ENCODE measurements at regions not wholly inside any gene's neighbourhood (a gene's known extent, or its start where the extent isn't known, plus 50 kb on each side); places are given as distances from the start of the nearest gene placed in this dataset.

DNA sequence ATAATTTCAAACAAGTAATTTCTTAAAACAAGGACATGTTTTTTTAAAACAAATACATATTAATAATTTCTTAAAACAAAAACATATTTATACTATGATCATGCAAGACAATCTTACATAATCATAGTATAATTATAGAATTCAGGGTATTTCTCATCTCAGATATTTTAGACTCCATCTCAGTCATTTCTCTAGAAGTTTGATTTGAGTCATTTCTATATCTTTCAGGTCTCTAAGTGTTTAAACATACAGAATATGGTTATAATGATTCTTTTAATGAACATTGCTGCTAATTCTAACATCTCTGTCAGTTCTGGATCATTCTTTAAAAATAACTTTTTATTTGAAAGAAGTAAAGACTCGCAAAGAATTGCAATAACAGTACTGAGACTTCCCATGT, 154.2 kb upstream of the KYNU start:
- intact Hi-C loops (cut with micrococcal nuclease), result no loop called here

GRCh38 chr2:142722569-142722968, 154.9 kb upstream of the KYNU start:
- Mint-ChIP-seq H3K4me1 (peaks cover 6% of the 10 kb centered on the region), H3K27me3 (no peaks in the 10 kb centered on the region), H3K27ac (no peak overlapping the region), H3K9me3 (ENCODE audit: insufficient read depth) (no peaks in the 10 kb centered on the region), H3K4me3 (no peak overlapping the region)
- TF ChIP-seq, protein P1, sequence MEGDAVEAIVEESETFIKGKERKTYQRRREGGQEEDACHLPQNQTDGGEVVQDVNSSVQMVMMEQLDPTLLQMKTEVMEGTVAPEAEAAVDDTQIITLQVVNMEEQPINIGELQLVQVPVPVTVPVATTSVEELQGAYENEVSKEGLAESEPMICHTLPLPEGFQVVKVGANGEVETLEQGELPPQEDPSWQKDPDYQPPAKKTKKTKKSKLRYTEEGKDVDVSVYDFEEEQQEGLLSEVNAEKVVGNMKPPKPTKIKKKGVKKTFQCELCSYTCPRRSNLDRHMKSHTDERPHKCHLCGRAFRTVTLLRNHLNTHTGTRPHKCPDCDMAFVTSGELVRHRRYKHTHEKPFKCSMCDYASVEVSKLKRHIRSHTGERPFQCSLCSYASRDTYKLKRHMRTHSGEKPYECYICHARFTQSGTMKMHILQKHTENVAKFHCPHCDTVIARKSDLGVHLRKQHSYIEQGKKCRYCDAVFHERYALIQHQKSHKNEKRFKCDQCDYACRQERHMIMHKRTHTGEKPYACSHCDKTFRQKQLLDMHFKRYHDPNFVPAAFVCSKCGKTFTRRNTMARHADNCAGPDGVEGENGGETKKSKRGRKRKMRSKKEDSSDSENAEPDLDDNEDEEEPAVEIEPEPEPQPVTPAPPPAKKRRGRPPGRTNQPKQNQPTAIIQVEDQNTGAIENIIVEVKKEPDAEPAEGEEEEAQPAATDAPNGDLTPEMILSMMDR (IDR thresholded peaks at IDR 0.05), result no peak
- TF ChIP-seq EZH2 (IDR thresholded peaks at IDR 0.05; ENCODE audit: borderline replicate concordance, insufficient read depth, low read depth, low read length, poor library complexity, severe bottlenecking), result no peak
- H3K27ac ChIP-seq (ENCODE audit: low read length in 2 of 2), result no peak overlapping the region
- ChIA-PET POLR2A (no interaction called here), CTCF (no interaction called here)
- no peaks in the 10 kb centered on the region for H3K27me3 ChIP-seq (replicated peaks in 1 of 4; ENCODE audit: control extremely low read depth in 1 of 4, control insufficient read depth in 3 of 4, insufficient read depth in 4 of 4, low read length in 3 of 4)
- no peak overlapping the region for H2AFZ ChIP-seq (ENCODE audit: insufficient read depth, low read depth, low read length, poor library complexity, severe bottlenecking)
- H3K36me3 ChIP-seq (replicated peaks in 1 of 2; ENCODE audit: control extremely low read depth in 1 of 2, control insufficient read depth in 1 of 2, extremely low read depth in 1 of 2, insufficient read depth in 2 of 2, low read length in 1 of 2), result no peaks in the 10 kb centered on the region
- no peaks in the 10 kb centered on the region for H4K20me1 ChIP-seq (ENCODE audit: control insufficient read depth, insufficient read depth, low read length, poor library complexity, severe bottlenecking)
- H3K4me2 ChIP-seq (replicated peaks; ENCODE audit: low read depth, low read length, poor library complexity, severe bottlenecking), result no peak overlapping the region
- no peaks in the 10 kb centered on the region for H3K9me3 ChIP-seq (ENCODE audit: control extremely low read depth in 1 of 3, control insufficient read depth in 2 of 3, insufficient read depth in 1 of 3, low read length in 2 of 3)
- H3K79me2 ChIP-seq (ENCODE audit: control insufficient read depth, insufficient read depth, low read length), result no peaks in the 10 kb centered on the region
- H3K4me1 ChIP-seq (ENCODE audit: control insufficient read depth in 2 of 2, insufficient read depth in 2 of 2, low read length in 2 of 2), result no peaks in the 10 kb centered on the region
- intact Hi-C loops (cut with micrococcal nuclease), result no loop called here
- ATAC-seq (ENCODE audit: low read depth), result no peak
- DNase-seq, result no peak
- no peak overlapping the region for H3K9ac ChIP-seq (ENCODE audit: low read length)
- no peak overlapping the region for H3K4me3 ChIP-seq (ENCODE audit: control extremely low read depth in 1 of 5, extremely low read depth in 1 of 5, insufficient read depth in 1 of 5, low read depth in 2 of 5, low read length in 4 of 5)

More for the DNA sequence above, 154.2 kb upstream of the KYNU start:
- peaks cover 6% of the 10 kb centered on the region for H3K4me1 Mint-ChIP-seq
- Histone ChIP-seq H3K27ac (ENCODE audit: low read length in 2 of 2) (no peak overlapping the region), H3K9ac (ENCODE audit: low read length) (no peak overlapping the region), H3K79me2 (ENCODE audit: control insufficient read depth, insufficient read depth, low read length) (no peaks in the 10 kb centered on the region), H3K4me3 (ENCODE audit: control extremely low read depth in 1 of 5, extremely low read depth in 1 of 5, insufficient read depth in 1 of 5, low read depth in 2 of 5, low read length in 4 of 5) (no peak overlapping the region), H4K20me1 (ENCODE audit: control insufficient read depth, insufficient read depth, low read length, poor library complexity, severe bottlenecking) (no peaks in the 10 kb centered on the region), H3K4me1 (ENCODE audit: control insufficient read depth in 2 of 2, insufficient read depth in 2 of 2, low read length in 2 of 2) (no peaks in the 10 kb centered on the region), H3K9me3 (ENCODE audit: control extremely low read depth in 1 of 3, control insufficient read depth in 2 of 3, insufficient read depth in 1 of 3, low read length in 2 of 3) (peaks cover 0 to 6% (median 0%) of the 10 kb centered on the region in 3 donors), H3K36me3 (replicated peaks in 1 of 2; ENCODE audit: control extremely low read depth in 1 of 2, control insufficient read depth in 1 of 2, extremely low read depth in 1 of 2, insufficient read depth in 2 of 2, low read length in 1 of 2) (no peaks in the 10 kb centered on the region), H3K27me3 (replicated peaks in 1 of 4; ENCODE audit: control extremely low read depth in 1 of 4, control insufficient read depth in 3 of 4, insufficient read depth in 4 of 4, low read length in 3 of 4) (no peaks in the 10 kb centered on the region), H3K4me2 (replicated peaks; ENCODE audit: low read depth, low read length, poor library complexity, severe bottlenecking) (no peak overlapping the region), H2AFZ (ENCODE audit: insufficient read depth, low read depth, low read length, poor library complexity, severe bottlenecking) (no peak overlapping the region)
- ATAC-seq (ENCODE audit: low read depth), result no peak
- H3K27ac Mint-ChIP-seq, result no peak overlapping the region
- no peak for DNase-seq
- no peaks in the 10 kb centered on the region for H3K9me3 Mint-ChIP-seq (ENCODE audit: insufficient read depth)
- no peaks in the 10 kb centered on the region for H3K27me3 Mint-ChIP-seq
- POLR2A ChIA-PET, result no interaction called here
- CTCF ChIA-PET, result no interaction called here
- no peak for TF ChIP-seq EZH2 (IDR thresholded peaks at IDR 0.05; ENCODE audit: borderline replicate concordance, insufficient read depth, low read depth, low read length, poor library complexity, severe bottlenecking)
- TF ChIP-seq, protein P1 (IDR thresholded peaks at IDR 0.05), result no peak
- no CpG with 5 or more reads among the region's 1 CpG for WGBS (ENCODE audit: insufficient coverage)
- H3K4me3 Mint-ChIP-seq, result no peak overlapping the region

Measured in B cell (primary cell).